ENCODE measurements at regions not wholly inside any gene's neighbourhood (a gene's known extent, or its start where the extent isn't known, plus 50 kb on each side); places are given as distances from the start of the nearest gene placed in this dataset.

DNA sequence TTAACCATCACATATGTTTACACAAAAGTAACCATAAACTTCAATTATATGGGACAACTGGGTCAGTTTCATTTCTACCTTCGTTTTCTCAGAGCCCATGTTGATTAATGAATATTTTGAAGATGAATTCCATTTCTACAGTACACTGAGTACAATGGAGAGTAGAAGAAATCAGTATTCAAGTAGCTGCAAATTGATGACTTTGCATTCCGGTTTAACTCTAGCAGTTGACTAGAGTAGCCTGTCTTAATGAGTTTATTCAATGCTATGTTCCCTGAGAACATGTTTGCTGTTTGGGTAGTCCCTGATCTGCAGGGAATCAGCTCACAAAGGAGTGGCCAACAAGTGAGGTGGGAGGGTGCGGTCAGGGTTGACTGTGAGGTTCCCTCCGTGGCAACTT, 168.3 kb downstream of the TRIML1 start:
- TF ChIP-seq, protein P1, sequence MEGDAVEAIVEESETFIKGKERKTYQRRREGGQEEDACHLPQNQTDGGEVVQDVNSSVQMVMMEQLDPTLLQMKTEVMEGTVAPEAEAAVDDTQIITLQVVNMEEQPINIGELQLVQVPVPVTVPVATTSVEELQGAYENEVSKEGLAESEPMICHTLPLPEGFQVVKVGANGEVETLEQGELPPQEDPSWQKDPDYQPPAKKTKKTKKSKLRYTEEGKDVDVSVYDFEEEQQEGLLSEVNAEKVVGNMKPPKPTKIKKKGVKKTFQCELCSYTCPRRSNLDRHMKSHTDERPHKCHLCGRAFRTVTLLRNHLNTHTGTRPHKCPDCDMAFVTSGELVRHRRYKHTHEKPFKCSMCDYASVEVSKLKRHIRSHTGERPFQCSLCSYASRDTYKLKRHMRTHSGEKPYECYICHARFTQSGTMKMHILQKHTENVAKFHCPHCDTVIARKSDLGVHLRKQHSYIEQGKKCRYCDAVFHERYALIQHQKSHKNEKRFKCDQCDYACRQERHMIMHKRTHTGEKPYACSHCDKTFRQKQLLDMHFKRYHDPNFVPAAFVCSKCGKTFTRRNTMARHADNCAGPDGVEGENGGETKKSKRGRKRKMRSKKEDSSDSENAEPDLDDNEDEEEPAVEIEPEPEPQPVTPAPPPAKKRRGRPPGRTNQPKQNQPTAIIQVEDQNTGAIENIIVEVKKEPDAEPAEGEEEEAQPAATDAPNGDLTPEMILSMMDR (IDR thresholded peaks at IDR 0.05; ENCODE audit: low read depth, low read length, poor library complexity, severe bottlenecking) = no peak
- no peak for TF ChIP-seq EZH2phosphoT487 (IDR thresholded peaks at IDR 0.05; ENCODE audit: borderline replicate concordance, low read length)

Measured in DOHH2 (cell line).